IMR-90 (cell line): ENCODE measurements at regions not wholly inside any gene's neighbourhood (a gene's known extent, or its start where the extent isn't known, plus 50 kb on each side); places are given as distances from the start of the nearest gene placed in this dataset.

Experiments
- ATAC-seq: fragments of 200-7000 bp; cut with Tn5 transposase; 2 replicates; pipeline ENCODE4 v1.9.1; 2020; ENCODE audit warnings: low read depth, mild to moderate bottlenecking, moderate library complexity
- BruUV-seq: library from RNA; stranded (reverse); fragments of 400-500 nt; replicated peaks from 2 replicates; lab custom pipeline; 2021; lab: Mats Ljungman, UMichigan
- CTCF ChIA-PET: fragments of 300-600 bp; formaldehyde crosslinking; extraction: SDS; loops from one replicate; lab custom pipeline; 2021; ENCODE audit warnings: antibody characterized with exemption; lab: Yijun Ruan, JAX
- POLR2A ChIA-PET: fragments of 300-600 bp; sonication (Branson Sonifier 250); formaldehyde crosslinking; loops from one replicate; lab custom pipeline; 2022; ENCODE audit warnings: antibody characterized with exemption; ENCODE audit not compliant: unreplicated experiment; lab: Charles Lee
- DNase-seq: peaks from one replicate; pipeline ENCODE4 v3.0.0; 2013
- H2AFZ ChIP-seq: replicated peaks from 2 replicates; pipeline ENCODE3; 2013; ENCODE audit warnings: low read length, mild to moderate bottlenecking; ENCODE audit not compliant: poor library complexity
- H2AK5ac ChIP-seq: 2 replicates; pipeline ENCODE4 v1.6.1; 2013; ENCODE audit warnings: low read depth, low read length, inconsistent platforms
- H2AK9ac ChIP-seq: replicated peaks from 2 replicates; pipeline ENCODE3; 2013; ENCODE audit warnings: mild to moderate bottlenecking, low read depth, low read length, moderate library complexity; ENCODE audit not compliant: poor library complexity
- H2BK120ac ChIP-seq: 2 replicates; pipeline ENCODE4 v1.6.1; 2013; ENCODE audit warnings: low read depth, low read length, inconsistent platforms
- H2BK15ac ChIP-seq: 3 replicates; pipeline ENCODE4 v1.6.1; 2013; ENCODE audit warnings: low read depth, low read length, inconsistent platforms
- H2BK20ac ChIP-seq: 2 replicates; pipeline ENCODE4 v1.6.1; 2013; ENCODE audit warnings: low read depth, mild to moderate bottlenecking, inconsistent platforms, low read length, moderate library complexity
- H2BK5ac ChIP-seq: 2 replicates; pipeline ENCODE4 v1.6.1; 2013; ENCODE audit warnings: mild to moderate bottlenecking, low read depth, low read length, inconsistent platforms; ENCODE audit not compliant: poor library complexity, severe bottlenecking
- H3K14ac ChIP-seq: replicated peaks from 2 replicates; pipeline ENCODE4 v1.6.1; 2013; ENCODE audit warnings: low read depth, low read length, inconsistent platforms
- H3K18ac ChIP-seq: 2 replicates; pipeline ENCODE4 v1.6.1; 2013; ENCODE audit warnings: low read depth, low read length, control low read depth
- H3K23ac ChIP-seq: 2 replicates; pipeline ENCODE4 v1.6.1; 2013; ENCODE audit warnings: low read depth, low read length, inconsistent platforms
- H3K27ac ChIP-seq: 2 replicates; pipeline ENCODE4 v1.5.1; 2013; ENCODE audit warnings: mild to moderate bottlenecking, control low read depth, low read length; ENCODE audit not compliant: insufficient read depth
- H3K27me3 ChIP-seq: 2 replicates; pipeline ENCODE4 v1.6.1; 2013; ENCODE audit warnings: low read length; ENCODE audit not compliant: control insufficient read depth, insufficient read depth
- H3K36me3 ChIP-seq: 2 replicates; pipeline ENCODE4 v1.6.1; 2013; ENCODE audit warnings: low read length, mixed read lengths; ENCODE audit not compliant: control insufficient read depth, insufficient read depth
- H3K4ac ChIP-seq: 2 replicates; pipeline ENCODE4 v1.6.1; 2013; ENCODE audit warnings: low read depth, low read length, inconsistent platforms
- H3K4me1 ChIP-seq: 2 replicates; pipeline ENCODE4 v1.6.1; 2013; ENCODE audit warnings: low read length, mixed read lengths; ENCODE audit not compliant: control insufficient read depth, insufficient read depth
- H3K4me2 ChIP-seq: 2 replicates; pipeline ENCODE4 v1.6.1; 2013; ENCODE audit warnings: low read depth, mild to moderate bottlenecking, control low read depth, low read length, moderate library complexity
- H3K4me3 ChIP-seq: 2 replicates; pipeline ENCODE4 v1.5.1; 2013; ENCODE audit warnings: low read depth, mild to moderate bottlenecking, control low read depth, low read length, moderate library complexity; ENCODE audit not compliant: insufficient read depth
- H3K56ac ChIP-seq: 2 replicates; pipeline ENCODE4 v1.6.1; 2013; ENCODE audit warnings: low read length, inconsistent platforms; ENCODE audit not compliant: insufficient read depth; ENCODE audit errors: extremely low read depth
- H3K79me1 ChIP-seq, 2 experiments: 2 replicates each; pipeline ENCODE4 v1.6.1; 2013; ENCODE audit warnings: low read length in 2 of 2, inconsistent platforms in 1 of 2, low read depth in 1 of 2
- H3K9ac ChIP-seq: 2 replicates; pipeline ENCODE4 v1.6.1; 2013; ENCODE audit warnings: low read depth, low read length, control low read depth
- H3K9me1 ChIP-seq: 2 replicates; pipeline ENCODE4 v1.6.1; 2013; ENCODE audit warnings: low read length, inconsistent platforms; ENCODE audit not compliant: insufficient read depth
- H3K9me3 ChIP-seq: 2 replicates; pipeline ENCODE4 v1.6.1; 2013; ENCODE audit warnings: low read length; ENCODE audit not compliant: control insufficient read depth, insufficient read depth
- H4K20me1 ChIP-seq: 2 replicates; pipeline ENCODE4 v1.6.1; 2013; ENCODE audit warnings: low read length, inconsistent platforms; ENCODE audit not compliant: insufficient read depth
- H4K5ac ChIP-seq: 2 replicates; pipeline ENCODE4 v1.6.1; 2013; ENCODE audit warnings: mild to moderate bottlenecking, low read depth, low read length, control low read depth
- H4K8ac ChIP-seq, 2 experiments: 2 replicates each; pipeline ENCODE4 v1.6.1; 2013; ENCODE audit warnings: low read depth in 2 of 2, low read length in 2 of 2, control low read depth in 1 of 2, inconsistent platforms in 1 of 2
- H4K91ac ChIP-seq: 2 replicates; pipeline ENCODE4 v1.6.1; 2013; ENCODE audit warnings: low read depth, low read length, inconsistent platforms; ENCODE audit not compliant: insufficient read depth
- BHLHE40 ChIP-seq: fragments of 150-350 bp; IDR thresholded peaks from 2 replicates; pipeline ENCODE4 v1.6.1; 2016; ENCODE audit warnings: mild to moderate bottlenecking, low read depth, low read length
- CHD1 ChIP-seq: IDR thresholded peaks from 2 replicates; pipeline ENCODE4 v1.6.1; 2012; ENCODE audit warnings: low read depth, low read length, improper control_type of control experiment
- MAZ ChIP-seq: IDR thresholded peaks from 2 replicates; pipeline ENCODE4 v1.6.1; 2012; ENCODE audit warnings: low read depth, mild to moderate bottlenecking, low read length, improper control_type of control experiment, moderate library complexity, borderline replicate concordance
- NFE2L2 ChIP-seq: fragments of 150-350 bp; IDR thresholded peaks from 2 replicates; pipeline ENCODE4 v1.6.1; 2016; ENCODE audit warnings: low read depth, mild to moderate bottlenecking, low read length
- POLR2A ChIP-seq: IDR thresholded peaks from 2 replicates; pipeline ENCODE4 v1.6.1; 2012; ENCODE audit warnings: mild to moderate bottlenecking, low read depth, low read length
- RAD21 ChIP-seq: IDR thresholded peaks from 2 replicates; pipeline ENCODE4 v1.6.1; 2012; ENCODE audit warnings: low read length, improper control_type of control experiment
- RFX5 ChIP-seq: IDR thresholded peaks from 2 replicates; pipeline ENCODE4 v1.8.0; 2012; ENCODE audit warnings: low read depth, mild to moderate bottlenecking, low read length, moderate library complexity
- USF2 ChIP-seq: fragments of 150-350 bp; IDR thresholded peaks from 2 replicates; pipeline ENCODE4 v1.6.1; 2017; ENCODE audit warnings: mild to moderate bottlenecking, antibody characterized with exemption, low read length, low read depth
- WGBS, 2 experiments: methylation state at CpG; one replicate each; pipeline versions ENCODE4 v1.1.5 to v1.1.7; 2013; ENCODE audit warnings: missing lambda C conversion rate in 2 of 2; ENCODE audit not compliant: insufficient read length in 1 of 2; ENCODE audit errors: extremely low coverage in 2 of 2; 5-methylcytosine and 5-hydroxymethylcytosine counted together
- dilution Hi-C: fragments of 300-500 bp; cut with HindIII; formaldehyde crosslinking; loops from one replicate; pipeline ENCODE4 v1.14.3; 2018; ENCODE audit warnings: low sequenced_read_pairs; ENCODE audit not compliant: unreplicated experiment
- in situ Hi-C: fragments of 300-500 bp; cut with MboI; formaldehyde crosslinking; loops from 3 replicates; pipeline ENCODE4 v1.14.3; 2019; ENCODE audit warnings: low sequenced_read_pairs, inconsistent platforms, mixed read lengths
- intact Hi-C: fragments of 100-400 bp; cut with micrococcal nuclease; formaldehyde crosslinking; loops from 2 replicates; pipeline ENCODE4 v1.10.0; 2022

DNA sequence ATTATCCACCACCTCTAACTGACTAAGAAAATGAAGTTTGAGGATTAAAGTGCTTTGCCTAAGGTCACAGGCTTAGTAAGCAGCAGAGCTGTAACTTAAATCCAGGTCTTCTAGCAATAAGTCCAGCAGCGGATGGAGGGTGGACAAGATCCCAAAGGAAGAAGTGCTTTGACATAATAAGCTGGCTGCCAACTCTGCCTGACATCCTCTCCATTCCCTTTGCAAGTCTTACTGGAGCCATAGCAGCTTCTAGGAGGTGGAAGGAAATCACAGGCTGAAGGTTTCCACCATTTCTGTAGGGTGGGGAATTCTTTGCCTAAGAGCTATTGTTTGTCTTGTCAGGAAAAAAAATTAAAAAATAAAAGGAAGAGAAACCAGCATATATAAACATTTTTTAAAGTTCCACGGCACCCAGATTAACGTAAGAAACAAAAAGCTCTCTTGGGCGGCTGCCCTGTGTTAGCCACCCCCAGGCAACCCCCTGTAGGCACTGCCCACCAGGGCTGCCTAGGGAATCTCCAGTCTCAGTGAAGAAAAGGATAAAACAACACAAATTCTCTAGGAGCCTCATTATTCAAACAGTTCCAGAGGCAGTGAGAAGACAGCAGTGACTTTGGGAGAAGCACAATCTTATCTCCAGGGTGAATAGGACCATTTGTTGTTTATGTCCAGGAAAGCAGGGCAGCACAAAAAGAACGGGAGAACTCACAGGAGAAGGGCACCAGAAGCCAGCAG is 380.8 kb upstream of the CADM1 start:
- Histone ChIP-seq H3K4ac (no peak overlapping the region), H3K36me3 (no peaks in the 10 kb centered on the region), H3K79me1 (no peaks in the 10 kb centered on the region), H2BK5ac (no peak overlapping the region), H2AK9ac (no peak overlapping the region), H3K4me3 (no peak overlapping the region), H4K20me1 (no peaks in the 10 kb centered on the region), H3K9ac (no peak overlapping the region), H3K9me3 (peaks cover 2% of the 10 kb centered on the region; the same call in 1 of the 2 replicates), H2AK5ac (no peak overlapping the region), H3K18ac (no peak overlapping the region), H2BK20ac (no peak overlapping the region), H3K4me1 (no peaks in the 10 kb centered on the region), H3K14ac (no peak overlapping the region), H3K27ac (no peak overlapping the region), H4K8ac (no peak overlapping the region), H3K56ac (no peak overlapping the region), H2BK120ac (no peak overlapping the region), H4K91ac (no peak overlapping the region), H3K9me1 (no peaks in the 10 kb centered on the region), H3K23ac (no peak overlapping the region), H3K27me3 (peaks cover 4% of the 10 kb centered on the region), H3K4me2 (no peak overlapping the region), H4K5ac (no peak overlapping the region), H2BK15ac (no peak overlapping the region), H2AFZ (no peak overlapping the region)
- CTCF ChIA-PET = no interaction called here
- dilution Hi-C loops (no loop called here), intact Hi-C loops (no loop called here), in situ Hi-C loops (no loop called here)
- DNase-seq = no peak
- no CpG with 5 or more reads among the region's 5 CpGs for WGBS, 2 experiments
- BruUV-seq = no TSS peak
- ATAC-seq = no peak
- TF ChIP-seq RFX5 = no peak
- no peak for TF ChIP-seq CHD1
- no peak for TF ChIP-seq POLR2A
- no peak for TF ChIP-seq NFE2L2
- no peak for TF ChIP-seq USF2
- no peak for TF ChIP-seq RAD21
- no peak for TF ChIP-seq MAZ
- TF ChIP-seq BHLHE40 = no peak
- POLR2A ChIA-PET = no interaction called here
